HG03045 (cell line): ENCODE measurements at regions not wholly inside any gene's neighbourhood (a gene's known extent, or its start where the extent isn't known, plus 50 kb on each side); places are given as distances from the start of the nearest gene placed in this dataset.

Source experiments
- ATAC-seq: cut with Tn5 transposase; IDR thresholded peaks from one replicate; pipeline ENCODE4 v1.9.1; 2021; ENCODE audit warnings: mild to moderate bottlenecking, moderate library complexity; ENCODE audit not compliant: unreplicated experiment

- ATAC-seq = no peak
These were observed 317.2 kb downstream of the DEPDC1B start for GRCh38 chr5:60382716-60383115.

- no peak for ATAC-seq
These were observed 320.1 kb downstream of the DEPDC1B start for GRCh38 chr5:60379907-60380306.

DNA sequence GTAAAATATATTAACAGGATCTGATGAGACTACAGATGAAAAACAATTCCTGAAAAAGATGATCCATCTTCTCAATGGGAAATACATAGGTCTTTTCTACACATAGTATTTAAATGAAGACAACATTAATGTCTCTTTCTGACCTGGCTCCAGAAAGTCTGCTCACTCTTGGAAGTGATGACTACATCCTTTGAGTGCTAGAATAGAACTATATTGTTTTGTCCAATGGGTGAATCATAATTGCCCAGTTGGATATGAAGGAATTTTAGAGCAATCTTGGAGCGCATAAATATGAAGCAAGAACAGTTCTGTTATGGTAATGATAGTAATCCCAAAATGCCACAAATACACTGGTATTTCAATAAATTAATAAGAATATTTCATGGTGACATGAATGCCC, 322.1 kb downstream of the DEPDC1B start:
- no peak for ATAC-seq

DNA sequence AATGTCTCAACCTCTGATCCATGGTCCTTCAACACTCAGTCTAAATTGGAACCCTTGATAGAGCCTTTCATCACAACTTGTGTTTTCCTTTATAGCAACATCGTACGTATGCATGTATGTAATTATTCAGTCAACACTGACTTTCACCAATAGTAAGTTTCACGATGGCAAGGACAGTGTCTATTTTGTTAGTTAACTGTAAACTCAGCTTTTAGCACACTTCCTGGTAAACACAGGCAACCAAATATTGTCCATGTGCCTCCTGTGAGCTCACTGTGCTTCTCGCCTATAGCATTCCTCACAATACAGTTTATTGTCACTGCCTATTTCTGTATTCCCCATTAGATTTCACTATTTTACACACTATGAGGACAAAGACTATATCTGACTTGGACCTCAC, 323.1 kb downstream of the DEPDC1B start:
- ATAC-seq = no peak

DNA sequence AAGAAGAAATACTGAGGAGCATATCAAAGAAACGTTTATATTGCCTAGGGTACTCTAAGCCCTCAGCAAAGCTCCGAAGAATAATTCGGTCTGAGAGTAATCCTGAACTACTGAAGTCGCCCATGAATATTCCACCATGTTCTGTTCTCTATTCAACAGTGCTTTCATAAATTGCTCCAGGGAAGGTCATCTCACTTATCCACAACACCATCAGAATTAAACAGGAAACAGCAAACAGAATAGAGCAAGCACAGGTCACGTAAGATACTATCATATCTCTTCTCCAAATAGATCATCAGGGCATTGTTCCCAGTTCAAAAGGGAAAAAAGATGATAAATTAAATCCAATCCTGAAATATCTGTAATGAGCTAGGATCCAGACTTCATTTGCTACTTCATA, 325.6 kb downstream of the DEPDC1B start:
- no peak for ATAC-seq

- ATAC-seq = no peak
These were observed 327.2 kb downstream of the DEPDC1B start for GRCh38 chr5:60372786-60373185.

DNA sequence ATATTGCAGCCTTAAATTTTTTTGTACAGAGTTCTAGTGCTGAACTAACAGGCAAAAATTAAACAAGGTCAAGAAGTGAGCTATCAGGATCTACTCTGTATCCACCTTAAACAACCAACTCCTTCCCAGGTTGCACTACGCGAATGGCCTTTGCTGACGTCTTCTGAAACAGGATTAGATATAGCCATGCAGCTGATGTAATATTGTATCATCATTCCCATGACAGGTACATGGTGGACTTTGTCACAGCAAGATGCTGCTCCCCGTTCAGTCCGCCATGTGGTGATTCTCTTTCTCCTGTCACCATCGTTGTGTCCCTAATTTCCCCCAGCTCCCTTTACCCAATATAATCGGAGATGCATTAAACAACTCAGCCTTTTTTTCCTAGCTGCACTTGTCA, 328.9 kb downstream of the DEPDC1B start:
- no peak for ATAC-seq

DNA sequence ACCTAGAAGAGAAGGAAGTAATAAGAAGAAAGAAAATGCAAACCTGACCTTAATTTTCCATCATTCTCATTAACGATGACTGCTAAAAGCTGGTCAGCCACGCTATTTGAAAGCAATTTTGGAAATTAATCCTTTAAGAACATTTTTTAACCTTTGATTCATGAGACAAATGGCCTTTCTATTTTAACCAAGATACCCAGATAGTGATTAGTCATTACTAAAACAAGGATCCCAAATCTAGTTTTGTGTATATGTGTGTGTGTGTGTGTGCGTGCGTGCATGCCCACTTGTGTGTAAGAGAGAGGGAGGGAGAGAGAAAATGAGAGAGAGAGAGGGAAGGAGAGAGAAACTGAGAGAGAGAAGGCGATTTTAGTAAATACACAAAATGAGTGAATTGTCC, 329.5 kb downstream of the DEPDC1B start:
- no peak for ATAC-seq

DNA sequence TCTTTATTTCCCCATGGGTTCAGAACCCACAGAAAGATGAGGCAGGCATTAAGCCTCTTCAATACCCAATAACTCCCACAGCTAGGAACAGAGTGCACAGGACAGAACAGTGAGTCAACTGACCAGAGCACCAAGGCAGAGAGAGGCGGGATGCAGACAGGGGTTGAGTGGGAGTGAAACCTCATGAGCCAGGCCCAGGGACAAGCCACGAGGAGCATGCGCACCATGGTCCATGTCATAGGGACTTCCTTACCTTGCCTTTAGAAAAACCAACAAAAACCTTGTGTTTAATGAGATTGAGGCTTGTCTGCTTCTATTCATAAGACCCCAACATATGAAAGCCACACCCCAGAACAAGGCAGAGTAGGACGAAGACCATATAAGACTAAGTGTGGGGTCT, 330.6 kb downstream of the DEPDC1B start:
- ATAC-seq = no peak

DNA sequence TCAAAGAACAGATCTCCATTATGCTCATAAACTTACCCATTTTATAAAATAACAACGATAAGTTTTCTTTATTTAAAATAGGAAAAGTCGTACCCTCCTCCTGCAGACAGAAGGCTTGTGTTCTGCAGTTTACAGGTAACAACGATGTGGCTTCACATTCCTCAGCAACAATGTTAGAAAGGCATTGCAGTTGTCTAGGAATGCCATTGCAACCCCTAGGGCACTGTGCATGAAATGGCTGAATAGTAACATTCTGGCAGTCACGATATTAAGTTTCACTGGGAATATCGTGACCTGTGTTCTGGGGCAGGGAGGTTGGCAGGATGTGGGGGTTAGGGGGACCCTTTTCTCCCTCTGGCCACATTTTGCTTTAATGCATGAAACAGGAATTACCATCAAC, 331.9 kb downstream of the DEPDC1B start:
- no peak for ATAC-seq

- no peak for ATAC-seq
These were observed 333.5 kb downstream of the DEPDC1B start for GRCh38 chr5:60366489-60366888.

DNA sequence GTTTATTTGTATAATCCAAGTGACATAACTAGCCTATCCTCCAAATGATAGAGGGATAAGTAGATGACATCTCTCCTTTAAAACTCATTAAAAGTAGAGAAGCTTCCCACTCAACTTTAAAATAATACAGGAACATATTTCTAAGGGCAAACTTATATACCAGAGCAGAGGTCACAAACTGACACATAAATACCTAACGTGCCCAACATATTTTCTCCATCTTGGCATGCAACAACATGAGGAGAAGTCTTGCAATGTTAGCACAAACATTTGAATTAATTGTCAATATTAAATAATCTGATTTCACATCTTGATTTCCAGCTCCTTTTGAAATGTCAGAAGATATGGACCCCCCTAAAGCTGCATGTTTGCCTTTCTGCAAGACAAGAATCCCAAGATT, 335.0 kb downstream of the DEPDC1B start:
- no peak for ATAC-seq

GRCh38 chr5:60362158-60362557, 337.8 kb downstream of the DEPDC1B start:
- ATAC-seq = no peak

- no peak for ATAC-seq
These were observed 339.6 kb downstream of the DEPDC1B start for GRCh38 chr5:60360355-60360754.

- no peak for ATAC-seq
These were observed 342.7 kb downstream of the DEPDC1B start for GRCh38 chr5:60357302-60357701.

DNA sequence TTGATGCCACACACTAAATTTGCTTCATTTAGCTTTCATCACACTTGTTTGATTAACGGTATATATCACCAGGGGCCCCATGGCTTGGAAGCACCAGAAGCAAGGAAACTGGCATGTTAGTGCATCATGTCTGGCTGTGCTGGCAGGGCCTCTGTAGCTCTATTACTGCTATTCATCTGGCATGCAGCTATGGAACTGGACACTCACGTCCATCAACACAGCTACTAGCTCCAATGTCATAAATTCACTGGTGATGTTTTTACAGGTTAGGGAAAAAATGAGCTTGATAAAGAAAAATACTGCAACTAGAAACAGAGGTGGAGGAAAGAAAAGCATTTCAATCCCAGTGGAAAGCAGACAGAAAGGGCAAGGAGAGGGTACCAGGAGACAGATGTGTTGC, 343.2 kb downstream of the DEPDC1B start:
- no peak for ATAC-seq

DNA sequence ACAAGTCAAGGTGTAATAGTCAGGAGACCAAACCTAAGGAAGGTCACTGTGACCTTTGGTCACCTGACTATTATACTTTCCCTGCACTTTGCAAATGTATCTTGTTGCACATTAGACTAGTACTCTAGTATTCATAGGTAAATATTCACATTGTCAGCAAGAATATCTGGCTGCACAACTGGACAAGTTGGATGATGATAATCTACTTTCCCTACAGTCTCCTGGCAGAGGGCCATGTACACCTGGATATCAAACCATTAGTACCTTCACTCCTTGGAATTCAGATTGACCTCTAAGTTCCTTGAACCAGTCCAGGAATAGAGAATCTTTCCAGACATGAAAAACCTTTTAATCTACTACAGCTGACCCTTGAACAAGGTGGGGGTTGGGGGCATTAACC, 344.8 kb downstream of the DEPDC1B start:
- ATAC-seq = no peak

DNA sequence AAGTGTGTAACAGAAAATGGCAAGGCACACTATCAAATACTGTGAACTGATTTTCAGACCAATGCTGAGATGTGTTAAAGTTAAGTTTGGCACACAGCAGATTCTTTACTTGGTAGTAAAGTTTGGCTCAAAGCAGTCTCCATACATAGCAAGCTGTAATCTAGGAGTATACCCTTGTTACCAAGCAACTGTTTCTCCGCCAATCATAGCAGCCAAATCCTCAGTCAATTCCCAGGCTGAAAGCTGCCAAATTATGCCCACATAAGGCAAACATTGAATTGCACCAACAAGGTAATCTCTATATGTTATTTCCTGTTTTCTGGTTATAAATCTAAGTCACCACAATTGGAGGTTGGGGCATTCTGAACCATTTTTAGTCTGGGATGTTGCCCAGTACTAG, 345.7 kb downstream of the DEPDC1B start:
- ATAC-seq = no peak

- ATAC-seq = no peak
These were observed 346.9 kb downstream of the DEPDC1B start for GRCh38 chr5:60352992-60353599.

DNA sequence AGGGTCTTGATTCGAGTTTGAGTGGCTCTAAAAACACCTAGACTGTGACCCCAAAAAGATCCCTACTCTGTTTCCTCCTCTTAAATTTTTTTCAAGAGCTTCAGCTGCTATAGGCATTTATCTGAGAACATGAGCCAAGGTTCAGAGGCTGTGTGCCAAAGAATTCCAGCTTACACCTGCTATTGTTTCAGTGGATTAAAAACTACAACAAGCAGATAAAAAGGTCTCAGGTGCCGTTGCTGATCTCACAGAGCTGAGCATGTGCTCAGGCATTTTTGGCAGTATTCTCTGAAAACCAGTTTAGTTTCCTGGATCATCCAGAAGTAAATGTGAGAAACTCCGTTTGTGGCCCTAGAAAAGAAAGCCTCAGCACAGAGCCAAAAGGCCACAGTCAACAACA, 349.2 kb downstream of the DEPDC1B start:
- no peak for ATAC-seq

- no peak for ATAC-seq
These were observed 350.0 kb downstream of the DEPDC1B start for GRCh38 chr5:60349891-60350415.

- no peak for ATAC-seq
These were observed 353.6 kb downstream of the DEPDC1B start for GRCh38 chr5:60346393-60346792.

DNA sequence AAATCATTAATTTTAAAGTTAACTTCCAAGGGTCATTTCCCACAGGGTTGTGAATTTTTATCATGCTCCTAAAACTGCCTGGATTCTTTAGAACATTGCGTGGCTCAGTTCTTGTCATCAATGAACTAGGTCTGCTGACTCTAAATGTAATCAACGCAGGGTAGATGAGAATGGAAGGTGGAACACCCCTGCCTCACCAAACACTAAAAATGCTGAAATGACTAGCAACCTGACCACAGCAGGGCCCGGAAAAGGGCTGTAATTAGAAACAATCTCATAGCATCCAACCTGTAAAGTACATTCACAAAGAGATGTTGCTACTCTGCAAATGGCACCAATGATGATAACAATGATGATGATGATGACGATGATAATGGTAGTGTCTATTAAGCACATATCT, 356.9 kb downstream of the DEPDC1B start:
- no peak for ATAC-seq
